ENCODE measurements at regions not wholly inside any gene's neighbourhood (a gene's known extent, or its start where the extent isn't known, plus 50 kb on each side); places are given as distances from the start of the nearest gene placed in this dataset.

GRCh38 chr4:74651198-74651597 is 143.1 kb downstream of the BTC start:
- DNase-seq (ENCODE audit: low spot score): no peak

DNA sequence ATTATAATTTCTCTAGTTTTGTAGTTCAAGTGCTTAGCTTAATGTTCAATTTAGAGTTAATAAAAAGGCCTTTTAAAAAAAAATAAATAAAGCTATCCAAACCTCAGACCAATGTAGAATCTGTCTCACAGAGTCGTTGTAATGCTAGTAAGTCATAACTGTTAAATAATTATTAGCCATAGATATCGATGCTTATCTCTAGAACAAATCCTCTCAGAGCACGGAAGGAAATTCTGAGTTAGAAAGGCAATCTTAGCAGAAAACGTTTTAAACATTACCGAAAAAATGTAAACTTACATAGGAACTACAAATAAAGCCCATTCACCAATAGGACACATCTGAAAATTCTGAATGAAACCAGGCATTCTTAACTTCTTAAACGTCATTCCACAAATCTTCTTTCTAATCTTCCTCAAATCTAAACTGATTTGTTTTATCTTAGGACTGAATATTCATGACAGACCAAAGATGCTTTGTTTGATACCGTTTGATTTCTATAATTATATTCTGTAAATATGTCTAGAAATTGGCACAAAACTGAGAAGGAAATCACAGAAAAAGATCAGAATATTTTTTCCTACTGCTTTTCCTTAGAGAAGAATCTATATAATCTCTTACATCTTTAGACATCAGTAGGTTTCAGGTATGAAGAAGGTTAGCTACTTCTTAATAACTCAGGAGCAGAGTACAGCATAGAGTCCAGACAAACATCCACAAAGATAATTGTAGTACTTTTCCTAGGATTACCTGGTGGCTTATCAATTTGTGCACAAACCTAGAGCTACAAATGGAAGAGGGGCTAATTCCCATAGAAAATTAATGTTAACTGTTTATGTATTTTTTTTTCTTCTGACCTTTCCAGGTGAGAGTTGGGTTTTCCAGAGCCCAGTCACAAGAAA is 140.7 kb downstream of the BTC start:
- no peak for DNase-seq (ENCODE audit: low spot score)

DNA sequence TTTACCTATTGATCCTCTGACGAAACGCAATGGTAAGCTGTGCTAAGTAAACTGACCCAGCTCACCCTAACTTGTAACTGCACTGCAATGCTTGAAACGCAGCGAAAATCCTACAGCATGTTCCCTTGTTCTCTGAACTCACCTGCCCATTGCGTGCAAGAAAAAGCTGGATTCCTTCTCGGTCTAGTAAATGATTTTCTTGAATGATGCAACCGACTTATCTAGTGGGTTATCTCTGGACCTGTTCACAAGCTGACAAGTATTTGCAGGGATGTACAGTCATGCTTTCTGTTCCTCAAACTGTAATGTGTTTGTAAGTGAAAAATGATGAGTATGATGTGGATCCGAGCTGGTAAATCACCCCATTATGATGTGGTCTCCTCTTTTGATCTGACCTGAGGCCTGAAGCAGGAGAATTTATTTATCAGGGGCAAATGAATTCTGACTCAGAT is 140.1 kb downstream of the BTC start:
- DNase-seq (ENCODE audit: low spot score): no peak

GRCh38 chr4:74656596-74656995 is 137.7 kb downstream of the BTC start:
- DNase-seq (ENCODE audit: low spot score): no peak

DNA sequence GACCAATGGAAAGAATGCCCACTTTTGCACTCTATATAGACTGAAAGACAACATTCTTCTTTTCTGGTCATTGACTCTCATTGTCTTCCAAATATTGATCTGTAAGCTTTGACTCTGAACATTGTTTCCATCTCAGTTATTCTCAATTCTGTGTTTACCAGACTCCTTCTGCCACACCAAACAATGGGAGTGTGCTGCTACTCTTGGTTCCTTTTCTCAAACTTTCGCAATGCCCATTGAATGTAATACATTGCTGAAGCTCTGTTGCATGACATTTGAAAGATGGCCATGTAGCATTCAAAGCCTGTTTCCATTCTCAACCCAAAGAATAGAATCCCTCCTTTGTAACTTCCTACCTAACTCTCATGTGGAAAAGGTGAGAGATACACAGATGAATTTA is 136.2 kb downstream of the BTC start:
- no peak for DNase-seq (ENCODE audit: low spot score)

GRCh38 chr4:74659576-74660411 is 134.5 kb downstream of the BTC start:
- no peak for DNase-seq (ENCODE audit: low spot score)

GRCh38 chr4:74660866-74661265 is 133.5 kb downstream of the BTC start:
- DNase-seq (ENCODE audit: low spot score): no peak

DNA sequence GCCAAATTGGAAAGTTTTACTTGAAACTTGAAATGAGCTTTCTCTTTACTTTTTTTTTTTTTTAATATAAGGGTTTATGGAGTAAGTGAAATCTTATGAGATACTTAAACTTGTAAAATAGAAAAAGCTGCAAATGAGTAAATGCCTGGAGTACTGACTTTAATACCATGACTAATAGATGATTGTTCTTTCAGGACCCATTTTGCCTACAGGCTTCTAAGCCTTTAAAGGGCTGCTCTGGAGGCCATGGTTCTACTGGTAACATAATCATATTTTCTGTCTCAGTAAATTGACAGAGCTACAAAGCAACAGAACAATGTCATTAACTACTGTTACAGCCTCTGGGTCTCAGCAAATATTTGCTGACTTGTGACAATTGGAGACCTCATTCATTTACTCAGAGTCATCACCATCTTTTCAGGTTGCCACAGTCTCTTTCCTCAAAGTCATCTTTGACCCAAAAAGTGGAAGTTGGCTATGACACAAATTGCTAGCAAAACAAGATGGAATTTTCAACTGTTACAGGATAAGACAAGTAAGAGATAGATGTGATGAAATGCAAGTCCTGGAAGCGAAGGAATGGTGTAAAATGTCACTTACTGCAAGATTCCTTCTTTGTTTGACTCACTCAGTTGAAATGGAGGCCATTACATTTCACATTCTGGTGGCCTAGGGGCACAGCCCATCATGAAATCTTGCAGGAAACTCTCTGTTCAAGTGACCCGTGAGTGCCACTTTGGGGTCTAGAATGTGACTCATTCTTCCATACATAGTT is 132.7 kb downstream of the BTC start:
- no peak for DNase-seq (ENCODE audit: low spot score)

DNA sequence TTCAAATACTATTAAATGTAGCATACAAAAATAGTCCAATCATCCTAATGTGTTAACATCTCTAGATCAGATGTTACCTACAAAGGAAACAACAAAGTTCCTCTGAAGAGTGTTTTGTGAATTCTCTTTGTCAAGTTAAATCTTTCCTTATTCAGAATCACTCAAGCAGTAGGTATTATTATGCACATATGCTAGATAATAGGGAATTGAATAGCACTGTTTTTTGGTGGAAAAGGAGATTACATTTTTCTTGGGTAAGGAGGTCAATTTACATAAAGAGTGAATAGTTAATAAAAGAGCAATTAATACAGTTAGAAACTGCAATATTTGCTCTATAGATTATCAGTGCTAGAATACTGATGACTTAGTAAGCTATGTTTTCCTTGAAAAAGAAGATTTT is 130.7 kb downstream of the BTC start:
- DNase-seq (ENCODE audit: low spot score): no peak

- DNase-seq (ENCODE audit: low spot score): no peak
Observed at GRCh38 chr4:74665346-74665745, 129.0 kb downstream of the BTC start.

DNA sequence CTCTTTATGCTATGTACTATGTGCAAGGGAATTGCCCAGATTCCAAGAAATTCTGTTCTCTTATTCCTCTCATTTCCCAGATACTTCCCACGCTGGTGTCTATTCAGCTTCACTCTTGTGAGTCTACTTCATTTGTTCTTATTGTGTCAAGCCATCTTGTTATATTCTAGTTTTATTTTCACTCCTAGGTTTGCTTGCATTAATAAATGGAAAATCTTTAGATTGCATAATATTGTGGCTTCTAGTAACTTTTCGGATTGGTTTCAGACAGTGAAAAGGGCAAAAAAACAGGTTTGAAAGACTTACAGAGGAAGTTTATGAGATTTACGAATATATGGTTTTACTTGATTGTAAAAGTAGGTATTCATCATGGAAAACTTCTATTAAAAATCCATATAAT is 128.4 kb downstream of the BTC start:
- DNase-seq (ENCODE audit: low spot score): no peak

DNA sequence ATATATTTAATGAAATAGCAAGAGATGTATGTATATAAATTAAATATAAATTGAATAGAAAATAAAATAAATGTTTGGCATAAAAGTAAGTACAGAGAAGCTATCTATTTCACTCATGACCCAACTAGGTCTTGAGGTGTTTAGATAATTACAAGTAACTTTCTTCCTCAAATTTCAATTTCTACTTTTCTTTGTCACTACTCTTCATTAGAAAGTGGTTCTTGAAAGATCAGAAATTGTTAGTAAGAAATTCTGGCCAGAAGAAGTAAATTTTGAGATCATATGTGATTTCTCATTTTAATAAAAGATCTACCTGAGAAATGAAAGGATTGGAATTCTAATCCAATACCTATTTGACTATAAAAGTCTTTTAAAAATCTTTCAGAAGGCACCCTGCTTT is 126.9 kb downstream of the BTC start:
- DNase-seq (ENCODE audit: low spot score): no peak

GRCh38 chr4:74667944-74668343 is 126.4 kb downstream of the BTC start:
- DNase-seq (ENCODE audit: low spot score): no peak

DNA sequence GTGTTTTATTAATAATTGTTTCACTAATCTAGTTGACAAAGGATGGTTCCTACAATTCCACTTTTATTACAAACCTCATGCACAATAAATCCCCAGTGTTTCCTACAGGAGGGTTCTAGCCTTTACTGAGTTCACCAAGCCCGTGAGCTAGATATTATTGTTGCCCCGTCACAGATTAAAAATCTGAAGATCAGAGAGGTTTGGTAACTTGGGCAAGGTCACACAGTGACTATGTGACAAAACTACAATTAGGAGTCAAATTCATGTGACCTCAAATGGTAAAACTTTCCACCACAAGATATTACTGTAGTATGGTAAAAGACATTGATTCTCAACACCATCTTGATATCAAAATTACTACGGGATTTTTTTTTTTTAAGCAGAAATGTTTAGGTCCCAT is 124.6 kb downstream of the BTC start:
- DNase-seq (ENCODE audit: low spot score): no peak

DNA sequence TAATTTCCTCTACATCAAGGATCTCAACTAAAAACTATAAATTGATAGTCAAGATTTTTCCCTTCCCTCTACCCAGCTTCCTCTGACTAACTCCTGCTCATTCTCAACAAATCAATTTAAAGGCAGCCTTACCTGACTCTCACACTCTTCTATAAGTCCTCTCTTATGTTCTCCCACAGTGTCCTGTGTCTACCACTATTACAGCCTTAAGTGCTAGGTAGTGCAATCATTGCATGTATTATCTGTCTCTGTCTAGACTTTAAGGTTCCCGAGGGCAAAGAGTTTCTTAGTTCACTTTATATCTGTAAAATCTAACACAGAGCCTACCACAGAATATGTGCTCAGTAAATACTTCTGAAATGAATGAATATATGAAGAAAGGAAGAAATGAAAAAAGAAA is 123.7 kb downstream of the BTC start:
- no peak for DNase-seq (ENCODE audit: low spot score)

DNA sequence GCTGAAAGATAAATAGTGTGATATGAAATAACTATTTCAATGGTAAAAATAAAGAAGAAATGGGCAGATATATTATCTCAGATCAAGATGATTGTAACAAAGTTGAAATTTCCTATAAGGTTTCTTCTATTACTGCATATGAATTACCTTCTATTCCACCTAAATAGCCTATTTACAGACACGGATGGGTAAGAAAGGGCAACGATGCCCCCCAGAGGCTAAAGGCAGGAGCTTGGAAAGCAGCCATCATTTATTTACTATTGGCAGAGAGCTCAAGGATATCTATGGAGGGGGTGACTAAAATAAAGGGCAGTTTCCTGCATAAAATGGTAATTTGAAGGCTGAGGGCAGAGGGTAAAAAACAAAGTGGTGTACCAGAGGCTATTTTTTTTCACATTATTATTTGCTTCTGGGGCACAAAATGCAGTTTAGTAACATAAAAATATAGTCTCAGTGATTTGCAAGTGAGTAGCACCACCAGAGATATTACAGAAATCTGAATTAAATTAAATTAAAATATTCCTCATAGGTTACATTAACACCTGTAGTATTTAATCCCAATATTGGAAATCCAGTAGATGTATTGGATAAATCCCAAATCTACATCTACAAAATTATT is 123.1 kb downstream of the BTC start:
- DNase-seq (ENCODE audit: low spot score): peak; percentile 46

DNA sequence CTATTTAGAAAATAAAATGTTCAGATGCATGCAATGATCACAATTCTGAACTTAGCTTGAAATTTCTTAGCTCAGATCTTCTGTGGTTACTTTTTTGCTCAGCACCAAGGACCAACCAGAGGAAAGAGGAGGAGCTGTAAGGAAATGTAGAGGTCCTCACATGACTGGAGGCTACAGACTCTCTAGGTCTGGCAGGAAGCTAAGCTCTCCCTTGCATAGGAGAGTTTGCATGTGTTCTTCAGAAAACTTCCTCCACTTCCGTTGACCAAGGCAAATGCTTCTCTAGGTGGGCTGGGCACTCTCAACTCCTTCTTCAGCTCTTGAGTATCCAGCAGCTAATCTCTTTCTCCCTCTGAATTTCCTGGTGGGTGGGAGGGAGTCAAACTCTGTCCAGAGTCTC is 119.6 kb downstream of the BTC start:
- no peak for DNase-seq (ENCODE audit: low spot score)

- DNase-seq (ENCODE audit: low spot score): peak; percentile 17
Observed at GRCh38 chr4:74675673-74676279, 118.5 kb downstream of the BTC start.

DNA sequence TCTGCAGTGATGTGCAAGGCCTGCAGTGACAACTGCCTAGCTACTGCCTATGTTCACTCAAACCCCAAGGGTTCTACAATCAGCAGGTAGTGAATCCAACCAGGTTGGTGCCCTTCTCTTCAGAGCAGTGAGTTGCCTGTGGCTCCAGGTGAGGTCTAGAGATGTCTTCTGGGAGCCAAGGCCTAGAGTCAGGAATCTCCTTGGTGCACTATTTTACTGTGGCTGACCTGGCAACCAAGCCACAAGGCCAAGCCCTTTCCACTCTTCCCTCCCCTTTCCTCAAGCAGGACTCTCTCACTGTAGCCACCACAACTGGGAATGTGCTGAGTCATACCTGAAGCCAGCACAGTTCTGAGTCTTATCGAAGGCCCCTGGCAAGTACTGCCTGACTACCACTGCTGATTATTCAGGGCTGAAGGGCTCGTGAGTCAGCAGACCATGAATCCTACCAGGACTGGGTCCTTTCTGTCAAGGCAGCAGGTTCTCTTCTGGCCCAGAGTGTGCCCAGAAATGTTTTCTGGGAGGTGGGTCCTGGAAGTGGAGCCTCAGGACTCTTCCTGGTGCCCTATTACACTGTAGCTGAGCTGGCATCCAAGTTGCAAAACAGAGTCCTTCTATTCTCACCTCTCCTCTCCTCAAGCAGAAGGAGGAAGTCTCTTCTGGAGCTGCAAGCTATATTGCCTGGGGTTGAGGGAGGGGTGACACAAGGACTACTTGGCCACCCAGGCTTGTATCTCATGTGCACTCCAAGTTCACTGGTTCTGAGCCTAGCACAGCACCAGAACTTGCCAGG is 111.6 kb downstream of the BTC start:
- no peak for DNase-seq (ENCODE audit: low spot score)

- no peak for DNase-seq (ENCODE audit: low spot score)
Observed at GRCh38 chr4:74692972-74693371, 101.4 kb downstream of the BTC start.
